ENCODE measurements at regions not wholly inside any gene's neighbourhood (a gene's known extent, or its start where the extent isn't known, plus 50 kb on each side); places are given as distances from the start of the nearest gene placed in this dataset.

DNA sequence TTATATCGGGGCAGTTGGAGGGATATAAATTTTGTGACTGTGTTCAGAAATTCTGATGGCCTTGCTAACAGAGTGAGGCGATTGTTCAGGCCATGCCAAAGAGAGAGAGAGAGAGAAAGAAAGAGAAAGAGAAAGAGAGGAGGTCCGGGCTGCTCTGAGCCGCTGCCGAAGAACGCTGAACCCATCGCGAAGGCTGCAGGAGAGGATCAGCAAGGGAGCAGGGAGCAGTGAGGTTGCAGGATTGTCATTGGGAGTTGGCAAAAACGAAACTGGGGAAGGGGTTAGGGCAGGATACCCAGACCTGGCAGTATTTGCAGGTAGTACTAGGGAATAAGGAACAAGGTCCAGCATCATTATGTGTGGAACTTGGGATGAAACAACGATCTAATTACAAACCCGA lies 537.1 kb downstream of the INSC start:
- peak; percentile 35 for ATAC-seq (ENCODE audit: low FRiP score)
- no peak for DNase-seq (ENCODE audit: low spot score)
- TF ChIP-seq, protein P1, sequence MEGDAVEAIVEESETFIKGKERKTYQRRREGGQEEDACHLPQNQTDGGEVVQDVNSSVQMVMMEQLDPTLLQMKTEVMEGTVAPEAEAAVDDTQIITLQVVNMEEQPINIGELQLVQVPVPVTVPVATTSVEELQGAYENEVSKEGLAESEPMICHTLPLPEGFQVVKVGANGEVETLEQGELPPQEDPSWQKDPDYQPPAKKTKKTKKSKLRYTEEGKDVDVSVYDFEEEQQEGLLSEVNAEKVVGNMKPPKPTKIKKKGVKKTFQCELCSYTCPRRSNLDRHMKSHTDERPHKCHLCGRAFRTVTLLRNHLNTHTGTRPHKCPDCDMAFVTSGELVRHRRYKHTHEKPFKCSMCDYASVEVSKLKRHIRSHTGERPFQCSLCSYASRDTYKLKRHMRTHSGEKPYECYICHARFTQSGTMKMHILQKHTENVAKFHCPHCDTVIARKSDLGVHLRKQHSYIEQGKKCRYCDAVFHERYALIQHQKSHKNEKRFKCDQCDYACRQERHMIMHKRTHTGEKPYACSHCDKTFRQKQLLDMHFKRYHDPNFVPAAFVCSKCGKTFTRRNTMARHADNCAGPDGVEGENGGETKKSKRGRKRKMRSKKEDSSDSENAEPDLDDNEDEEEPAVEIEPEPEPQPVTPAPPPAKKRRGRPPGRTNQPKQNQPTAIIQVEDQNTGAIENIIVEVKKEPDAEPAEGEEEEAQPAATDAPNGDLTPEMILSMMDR (IDR thresholded peaks at IDR 0.05): no peak

DNA sequence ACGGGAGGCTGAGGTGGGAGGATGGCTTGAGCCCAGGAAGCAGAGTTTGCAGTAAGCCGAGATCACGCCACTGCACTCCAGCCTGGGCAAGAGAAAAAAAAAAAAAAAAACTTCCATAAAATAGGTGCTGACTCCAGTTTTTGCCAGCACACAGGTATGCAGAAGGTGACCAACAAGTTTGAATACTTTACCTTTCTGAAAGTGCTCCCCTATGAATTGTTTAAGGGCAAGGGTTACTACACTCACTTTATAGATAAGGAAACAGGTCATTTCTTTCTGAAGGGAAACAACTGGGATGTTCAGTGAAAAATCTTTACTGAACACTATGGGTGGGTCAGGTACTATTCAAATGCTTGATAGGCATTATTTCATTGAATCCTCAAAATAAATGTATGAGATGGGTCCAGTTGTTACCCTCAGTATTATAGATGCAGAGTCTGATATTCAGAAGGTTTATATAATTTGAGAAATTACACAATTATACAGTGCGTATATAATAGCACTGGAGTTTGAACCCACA lies 538.5 kb downstream of the INSC start:
- ATAC-seq (ENCODE audit: low FRiP score) (no peak), DNase-seq (ENCODE audit: low spot score) (no peak)
- TF ChIP-seq, protein P1 (IDR thresholded peaks at IDR 0.05): no peak

- no peak for DNase-seq (ENCODE audit: low spot score)
- TF ChIP-seq, protein P1 (IDR thresholded peaks at IDR 0.05): no peak
- ATAC-seq (ENCODE audit: low FRiP score): no peak
Measured at GRCh38 chr11:15654451-15654850, 539.7 kb downstream of the INSC start.

DNA sequence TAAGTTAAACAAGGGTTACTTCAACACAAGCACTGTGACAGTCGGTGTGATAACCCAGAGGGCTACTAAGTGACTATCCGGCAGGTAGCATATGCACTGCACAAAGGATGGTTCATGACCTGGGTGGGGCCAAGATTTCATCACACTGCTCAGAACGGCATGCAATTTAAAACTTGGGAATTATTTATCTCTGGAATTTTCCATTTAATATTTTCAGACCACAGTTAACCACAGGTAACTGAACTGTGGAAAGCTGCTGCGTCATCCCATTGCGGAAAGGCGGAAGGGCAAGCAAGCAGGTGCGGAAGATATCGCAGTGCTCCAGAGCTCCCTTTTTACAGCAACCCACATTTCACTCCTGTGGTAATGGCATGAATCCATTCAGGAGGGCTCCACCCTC lies 540.8 kb downstream of the INSC start:
- ATAC-seq (ENCODE audit: low FRiP score) (no peak), DNase-seq (ENCODE audit: low spot score) (no peak)
- TF ChIP-seq, protein P1 (IDR thresholded peaks at IDR 0.05): no peak

DNA sequence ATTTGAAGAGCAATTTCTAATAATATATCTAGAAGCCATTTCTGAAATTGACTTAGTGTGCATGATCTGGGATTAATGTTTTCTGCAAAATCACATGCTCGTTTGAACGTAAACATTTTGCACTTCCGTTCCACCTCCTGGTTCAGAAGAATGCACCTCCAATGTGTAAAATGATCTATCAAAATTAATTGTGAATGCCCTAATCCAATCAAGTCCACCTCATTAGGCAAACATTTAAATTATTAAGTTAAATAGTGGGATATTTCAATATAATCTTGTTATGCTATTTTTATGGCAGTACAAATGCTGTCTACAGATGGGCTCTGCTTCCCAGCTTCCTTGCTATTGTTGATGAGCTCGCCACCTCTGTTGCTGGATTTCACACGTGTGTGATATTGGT lies 542.5 kb downstream of the INSC start:
- no peak for ATAC-seq (ENCODE audit: low FRiP score)
- TF ChIP-seq, protein P1 (IDR thresholded peaks at IDR 0.05): no peak
- no peak for DNase-seq (ENCODE audit: low spot score)

DNA sequence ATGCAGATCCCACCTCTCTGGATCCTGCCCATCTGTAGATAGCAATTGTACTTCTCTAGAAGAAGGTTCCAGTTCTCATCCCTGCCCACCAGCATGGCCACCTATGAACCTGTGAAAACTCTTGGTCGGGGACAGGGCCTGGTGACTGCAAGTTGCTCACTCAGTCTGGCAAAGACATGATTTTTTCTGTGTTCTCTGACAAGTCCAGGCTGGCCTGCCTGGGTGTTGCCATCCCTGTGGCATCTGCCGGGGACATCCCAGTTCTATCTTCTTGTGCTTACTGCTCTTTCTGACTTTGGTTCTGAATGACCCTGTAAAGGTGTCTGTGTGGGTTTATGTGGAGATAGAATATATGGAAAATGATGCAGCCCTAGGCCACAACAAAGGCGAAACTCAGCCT lies 545.8 kb downstream of the INSC start:
- ATAC-seq (ENCODE audit: low FRiP score): no peak
- TF ChIP-seq, protein P1 (IDR thresholded peaks at IDR 0.05): no peak
- DNase-seq (ENCODE audit: low spot score): no peak

DNA sequence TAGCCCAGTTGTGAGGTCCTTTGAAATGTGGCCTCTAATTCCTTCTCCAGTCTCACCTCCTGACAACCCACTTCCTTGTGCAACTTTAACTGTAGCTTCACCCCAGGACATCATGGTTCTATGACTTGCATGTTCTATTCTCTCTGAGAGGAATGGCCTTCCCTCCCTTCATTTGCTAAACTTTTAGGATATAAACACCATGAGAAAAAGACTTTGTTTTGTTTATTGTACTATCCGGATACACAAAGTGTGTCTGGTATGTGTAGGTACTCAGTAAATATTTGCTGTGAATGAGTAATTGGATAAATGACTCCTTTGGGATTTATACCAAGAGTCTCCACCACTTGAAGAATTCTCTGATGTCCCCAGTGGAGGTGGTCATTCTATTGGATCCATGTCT lies 547.6 kb downstream of the INSC start:
- TF ChIP-seq, protein P1 (IDR thresholded peaks at IDR 0.05): no peak
- no peak for DNase-seq (ENCODE audit: low spot score)

More for the DNA sequence above, 547.6 kb downstream of the INSC start:
- no peak for ATAC-seq (ENCODE audit: low FRiP score)

Measured in omental fat pad (tissue), 3 donors.